NB4 (cell line): ENCODE measurements at regions not wholly inside any gene's neighbourhood (a gene's known extent, or its start where the extent isn't known, plus 50 kb on each side); places are given as distances from the start of the nearest gene placed in this dataset.

Source experiments
- POLR2A ChIP-seq: IDR thresholded peaks from 2 replicates; pipeline ENCODE4 v1.6.1; 2011; ENCODE audit warnings: mild to moderate bottlenecking; ENCODE audit not compliant: insufficient read length; ENCODE audit errors: extremely low read depth
- TF ChIP-seq, protein P1 (sequence below): IDR thresholded peaks from one replicate; pipeline ENCODE4 v1.5.1; 2012; ENCODE audit warnings: low read depth, low read length
- TF ChIP-seq, protein P2 (sequence below): IDR thresholded peaks from 2 replicates; pipeline ENCODE4 v1.6.1; 2011; ENCODE audit warnings: low read depth, low read length

DNA sequence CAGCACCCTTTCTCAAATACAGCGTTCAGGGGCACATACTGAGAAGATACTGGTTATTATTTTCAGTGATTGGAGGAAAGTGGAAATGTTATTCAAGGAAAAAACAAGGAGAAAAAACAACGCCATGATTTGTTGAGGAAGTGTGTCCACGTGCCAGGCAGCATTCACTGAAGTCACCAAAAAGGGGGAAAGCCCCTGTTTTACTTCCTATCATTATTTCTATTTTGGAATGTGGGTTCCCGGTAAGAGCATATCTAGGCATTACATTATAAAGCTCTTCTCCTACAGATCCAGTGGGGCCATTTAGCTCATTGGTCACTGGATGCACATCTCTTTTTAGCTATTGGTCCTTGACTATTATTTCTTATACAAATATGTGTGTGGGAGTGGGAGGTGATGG is 518.7 kb downstream of the TXNL1 start:
- TF ChIP-seq, protein P1, sequence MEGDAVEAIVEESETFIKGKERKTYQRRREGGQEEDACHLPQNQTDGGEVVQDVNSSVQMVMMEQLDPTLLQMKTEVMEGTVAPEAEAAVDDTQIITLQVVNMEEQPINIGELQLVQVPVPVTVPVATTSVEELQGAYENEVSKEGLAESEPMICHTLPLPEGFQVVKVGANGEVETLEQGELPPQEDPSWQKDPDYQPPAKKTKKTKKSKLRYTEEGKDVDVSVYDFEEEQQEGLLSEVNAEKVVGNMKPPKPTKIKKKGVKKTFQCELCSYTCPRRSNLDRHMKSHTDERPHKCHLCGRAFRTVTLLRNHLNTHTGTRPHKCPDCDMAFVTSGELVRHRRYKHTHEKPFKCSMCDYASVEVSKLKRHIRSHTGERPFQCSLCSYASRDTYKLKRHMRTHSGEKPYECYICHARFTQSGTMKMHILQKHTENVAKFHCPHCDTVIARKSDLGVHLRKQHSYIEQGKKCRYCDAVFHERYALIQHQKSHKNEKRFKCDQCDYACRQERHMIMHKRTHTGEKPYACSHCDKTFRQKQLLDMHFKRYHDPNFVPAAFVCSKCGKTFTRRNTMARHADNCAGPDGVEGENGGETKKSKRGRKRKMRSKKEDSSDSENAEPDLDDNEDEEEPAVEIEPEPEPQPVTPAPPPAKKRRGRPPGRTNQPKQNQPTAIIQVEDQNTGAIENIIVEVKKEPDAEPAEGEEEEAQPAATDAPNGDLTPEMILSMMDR = no peak
- TF ChIP-seq POLR2A = no peak
- TF ChIP-seq, protein P2, sequence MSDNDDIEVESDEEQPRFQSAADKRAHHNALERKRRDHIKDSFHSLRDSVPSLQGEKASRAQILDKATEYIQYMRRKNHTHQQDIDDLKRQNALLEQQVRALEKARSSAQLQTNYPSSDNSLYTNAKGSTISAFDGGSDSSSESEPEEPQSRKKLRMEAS = no peak
